SK-N-MC (cell line): ENCODE measurements at regions not wholly inside any gene's neighbourhood (a gene's known extent, or its start where the extent isn't known, plus 50 kb on each side); places are given as distances from the start of the nearest gene placed in this dataset.
"Not testable (repeated sequence)": the region's sequence is repeated elsewhere in the genome, so short reads cannot be mapped to it uniquely, and the experiment has no call there.

Source experiments
- EZH2 ChIP-seq: fragments of 200-600 bp; sonication (generic); IDR thresholded peaks from one replicate; pipeline ENCODE4 v1.6.1; 2017; ENCODE audit warnings: antibody characterized with exemption
- POLR2AphosphoS5 ChIP-seq: IDR thresholded peaks from 2 replicates; pipeline ENCODE4 v1.6.1; 2012; ENCODE audit warnings: mild to moderate bottlenecking, low read depth, low read length, borderline replicate concordance

- TF ChIP-seq POLR2AphosphoS5, EZH2: not testable (repeated sequence)
These were observed 180.9 kb downstream of the OTOP1 start for GRCh38 chr4:4045823-4046222.
